ENCODE measurements at regions not wholly inside any gene's neighbourhood (a gene's known extent, or its start where the extent isn't known, plus 50 kb on each side); places are given as distances from the start of the nearest gene placed in this dataset.

- DNase-seq: no peak
These were observed 50.8 kb upstream of the KCNJ6 start for GRCh38 chr21:37967036-37967435.

- DNase-seq: no peak
These were observed 52.5 kb upstream of the KCNJ6 start for GRCh38 chr21:37968744-37969143.

- no peak for DNase-seq
These were observed 54.3 kb upstream of the KCNJ6 start for GRCh38 chr21:37970548-37970947.

GRCh38 chr21:37971390-37971950 lies 55.2 kb upstream of the KCNJ6 start:
- no peak for DNase-seq

DNA sequence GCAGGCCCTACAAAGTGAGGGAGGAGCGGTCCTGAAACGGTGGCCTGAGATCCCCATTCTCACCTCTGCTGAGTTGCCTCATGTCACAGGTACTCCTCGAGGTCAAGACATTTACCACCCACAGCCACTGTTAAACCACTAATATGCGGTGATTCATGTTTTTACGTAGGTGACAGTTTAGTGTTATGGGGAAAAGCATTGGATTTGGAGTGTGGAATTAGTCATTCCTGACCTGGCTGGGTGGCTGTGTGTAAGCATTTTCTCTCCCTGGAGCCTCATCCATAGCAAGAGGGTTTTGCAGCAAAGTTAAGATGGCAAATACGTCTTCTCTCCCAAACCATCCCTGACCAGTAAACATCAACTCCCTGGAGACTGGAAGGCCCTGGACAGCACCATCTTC lies 57.8 kb upstream of the KCNJ6 start:
- DNase-seq: no peak

DNA sequence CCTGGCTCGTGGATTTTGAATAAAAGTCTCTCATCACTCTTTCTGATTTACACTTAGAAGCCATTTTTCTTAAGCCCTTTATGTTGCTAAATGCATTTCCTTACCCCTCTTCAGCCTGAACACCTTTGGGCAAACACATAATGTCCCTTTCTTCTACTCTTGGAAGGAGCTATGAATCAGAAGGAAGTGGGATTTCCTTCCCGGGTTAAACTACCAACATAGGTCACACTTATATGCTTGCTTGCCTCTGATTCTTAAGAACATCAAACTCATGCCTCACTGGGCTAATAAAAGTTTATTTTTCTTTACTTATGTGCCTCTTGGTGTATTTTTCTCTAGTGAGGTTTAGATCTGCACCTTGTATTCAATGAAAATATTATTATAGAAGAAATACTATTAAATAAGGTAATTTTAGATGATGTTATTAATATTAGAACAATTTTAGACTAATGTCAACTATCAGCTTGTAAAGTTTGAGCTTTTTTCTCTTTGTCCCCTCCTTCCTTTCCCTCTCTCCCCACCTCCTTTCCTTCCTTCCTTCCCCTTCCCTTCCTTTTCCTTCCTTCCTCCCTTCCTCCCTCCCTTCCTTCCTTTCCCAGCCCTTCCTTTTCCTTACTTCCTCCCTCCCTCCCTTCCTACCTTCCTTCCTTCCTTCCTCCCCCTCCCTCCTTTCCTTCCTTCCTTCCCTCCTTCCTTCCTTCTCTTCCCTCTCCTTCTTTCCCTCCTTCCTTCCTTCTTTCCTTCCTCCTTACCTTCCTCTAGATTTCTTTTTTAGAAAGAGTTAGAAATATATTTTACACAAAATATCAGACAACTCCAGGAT lies 66.5 kb upstream of the KCNJ6 start:
- DNase-seq: no peak

GRCh38 chr21:37983336-37984095 lies 67.3 kb upstream of the KCNJ6 start:
- DNase-seq: no peak

DNA sequence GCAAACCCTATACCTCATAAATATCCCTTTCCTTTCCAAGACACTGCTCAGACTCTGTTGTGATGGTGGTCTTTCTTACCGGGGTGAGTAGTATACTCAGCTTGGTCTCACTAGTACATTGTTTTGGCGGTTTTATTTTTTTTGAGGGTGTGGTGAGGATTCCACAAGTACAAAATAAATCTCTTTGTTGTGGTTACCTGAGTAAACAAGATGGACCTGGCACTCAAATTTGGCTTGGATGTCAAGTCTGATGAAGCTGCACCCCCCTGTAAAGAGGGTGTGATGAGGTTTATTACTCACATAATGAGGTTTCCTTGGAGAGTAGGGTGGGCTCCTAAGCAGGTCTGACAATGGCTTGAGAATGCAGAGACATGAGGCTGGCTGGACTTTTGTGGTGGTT lies 68.2 kb upstream of the KCNJ6 start:
- no peak for DNase-seq

DNA sequence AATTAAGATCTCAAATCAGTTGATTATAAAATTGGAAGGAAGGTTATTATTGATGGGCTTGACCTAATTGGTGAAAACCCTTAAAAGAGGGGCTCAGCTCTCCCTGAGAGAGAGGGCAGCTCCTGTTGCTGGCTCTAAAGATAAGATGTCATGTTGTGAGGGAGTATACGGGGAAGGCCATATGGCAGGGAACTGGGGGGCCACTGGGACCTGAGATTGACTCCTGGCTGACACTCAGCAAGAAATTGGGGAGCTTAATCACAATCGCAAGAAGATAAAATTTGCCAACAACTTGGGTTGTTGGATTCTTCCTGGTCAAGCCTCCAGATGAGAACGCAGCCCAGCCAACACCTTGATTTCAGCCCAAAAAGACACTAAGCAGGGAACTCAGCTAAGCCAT lies 69.7 kb upstream of the KCNJ6 start:
- DNase-seq: no peak

DNA sequence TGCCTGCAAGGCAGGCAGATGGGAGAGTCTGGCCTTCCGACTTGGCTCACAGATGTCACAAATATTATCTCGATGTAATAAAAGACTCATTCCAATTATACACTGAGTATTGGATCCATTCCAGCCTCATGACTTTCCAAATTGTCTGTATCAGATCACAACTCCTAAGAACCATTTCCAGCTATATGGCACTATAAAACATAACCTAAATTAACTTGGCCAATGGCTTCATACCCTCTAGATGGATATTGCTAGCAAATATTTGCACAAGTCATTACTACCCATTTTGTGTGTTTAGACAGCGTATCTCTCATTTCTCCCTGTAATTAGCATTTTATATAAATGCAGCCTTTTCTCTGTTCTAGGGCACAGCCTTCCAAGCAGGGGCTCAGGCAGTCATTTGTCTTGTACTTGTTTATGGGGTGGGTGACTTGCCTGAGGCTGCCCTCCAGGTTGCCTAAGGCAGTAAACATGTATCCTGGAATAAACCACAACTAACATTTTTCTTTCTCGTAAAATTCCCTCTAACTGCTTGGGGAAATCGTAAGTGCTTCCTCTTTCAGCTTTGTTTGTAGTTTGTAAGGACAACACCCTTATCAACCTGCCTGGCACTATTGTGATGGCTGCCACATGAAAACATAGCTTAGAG lies 70.6 kb upstream of the KCNJ6 start:
- peak; percentile 78 for DNase-seq

- DNase-seq: no peak
These were observed 71.4 kb upstream of the KCNJ6 start for GRCh38 chr21:37987668-37988067.

DNA sequence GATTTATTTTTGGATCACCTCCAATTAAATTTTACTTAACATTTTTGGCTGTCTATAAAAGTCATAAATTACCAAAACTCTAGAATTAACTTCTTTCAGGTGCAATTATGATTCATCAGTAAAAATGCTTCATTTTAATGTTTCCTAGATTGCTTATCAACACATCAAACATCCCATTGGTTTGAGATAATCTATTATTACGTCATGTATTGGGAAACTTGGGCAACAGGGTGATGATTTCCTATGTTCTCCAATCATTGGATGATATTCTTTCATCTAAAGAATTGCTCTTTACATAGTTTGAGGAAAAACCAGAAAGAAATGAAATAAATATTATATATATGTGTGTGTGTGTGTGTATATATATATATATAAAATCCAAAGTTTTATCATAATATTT lies 76.8 kb upstream of the KCNJ6 start:
- no peak for DNase-seq

DNA sequence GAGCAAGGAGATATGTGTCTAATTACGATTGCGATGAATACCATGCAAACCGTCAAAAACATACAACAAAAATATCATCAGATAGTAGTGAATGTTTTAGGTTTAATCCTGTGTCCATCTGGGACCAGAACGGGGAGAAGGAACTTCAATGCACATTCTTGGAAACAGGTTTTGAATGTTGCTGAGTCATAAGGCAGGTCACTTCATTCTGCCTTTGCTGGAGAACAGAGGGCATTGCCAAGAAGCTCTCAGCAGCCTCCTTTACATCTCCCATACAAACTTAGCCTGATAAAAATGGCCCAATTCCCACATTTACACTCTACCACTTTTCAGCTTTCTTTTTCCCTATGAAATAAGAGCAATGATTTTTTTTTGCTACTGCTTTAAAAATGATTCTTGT lies 78.0 kb upstream of the KCNJ6 start:
- no peak for DNase-seq

GRCh38 chr21:38012672-38013071 lies 96.4 kb upstream of the KCNJ6 start:
- no peak for DNase-seq

- no peak for DNase-seq
These were observed 97.5 kb upstream of the KCNJ6 start for GRCh38 chr21:38013741-38014140.

GRCh38 chr21:38014298-38014697 lies 98.0 kb upstream of the KCNJ6 start:
- DNase-seq: no peak

- DNase-seq: no peak
These were observed 111.7 kb upstream of the KCNJ6 start for GRCh38 chr21:38027901-38028498.

- DNase-seq: no peak
These were observed 116.0 kb upstream of the KCNJ6 start for GRCh38 chr21:38032082-38032801.

DNA sequence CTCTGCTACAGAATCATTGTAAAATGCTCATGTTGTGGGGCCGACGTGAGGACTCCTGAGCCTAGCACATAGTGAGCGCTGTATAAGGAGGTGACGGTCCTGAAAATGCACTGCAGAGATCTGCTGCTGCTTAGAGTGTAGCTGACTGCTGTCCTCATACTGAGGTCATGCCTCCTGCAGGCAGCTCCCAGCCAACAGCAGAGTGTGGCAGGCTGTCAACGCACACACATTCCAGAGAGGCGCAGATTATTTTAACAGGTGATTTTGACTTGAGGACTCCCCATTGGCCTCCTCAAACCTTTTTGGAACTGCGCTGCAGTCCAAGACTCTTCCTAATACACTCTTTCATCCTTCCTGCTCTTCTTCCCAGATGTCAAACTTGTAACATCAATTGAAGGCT lies 119.8 kb upstream of the KCNJ6 start:
- no peak for DNase-seq

DNA sequence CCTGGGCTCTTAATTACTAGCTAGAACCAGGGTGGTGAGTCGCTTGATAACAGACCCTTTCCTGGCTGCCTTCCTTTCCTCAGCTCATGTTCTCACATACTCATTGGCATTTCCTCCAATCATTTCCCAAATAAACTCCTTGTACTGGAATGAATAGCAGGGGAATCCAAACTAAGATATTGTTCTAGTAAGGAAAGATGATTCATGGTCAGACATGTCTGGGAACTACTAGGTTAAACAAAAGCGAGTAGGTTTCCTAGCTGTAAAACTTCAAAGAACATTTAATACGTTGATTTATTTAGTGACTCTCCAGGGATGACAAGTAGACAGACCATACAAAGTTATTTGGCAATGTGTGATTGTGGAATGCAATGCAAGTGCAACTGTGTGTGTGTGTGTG lies 121.2 kb upstream of the KCNJ6 start:
- no peak for DNase-seq

- DNase-seq: no peak
These were observed 123.1 kb upstream of the KCNJ6 start for GRCh38 chr21:38039369-38039768.

- DNase-seq: no peak
These were observed 123.6 kb upstream of the KCNJ6 start for GRCh38 chr21:38039841-38040240.

DNA sequence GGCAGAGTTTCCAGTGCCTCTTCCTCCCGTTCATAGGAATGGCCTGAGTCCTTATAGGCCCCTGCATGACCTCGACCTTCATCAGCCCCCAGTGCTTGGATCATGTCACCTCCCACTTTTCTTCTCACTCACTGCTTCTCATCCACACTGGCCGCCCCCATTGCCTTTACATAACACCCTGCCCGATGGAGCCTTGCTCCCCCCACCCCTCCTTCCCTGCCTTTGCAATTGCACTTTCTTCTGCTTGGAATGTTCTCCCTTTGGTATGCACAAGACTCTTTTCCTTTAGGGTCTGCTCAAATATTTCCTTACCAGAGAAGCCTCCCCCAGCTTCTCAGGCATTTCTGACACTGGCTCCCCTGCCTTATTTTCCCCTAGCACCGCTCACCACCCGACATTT lies 125.2 kb upstream of the KCNJ6 start:
- DNase-seq: no peak
